ENCODE measurements at regions not wholly inside any gene's neighbourhood (a gene's known extent, or its start where the extent isn't known, plus 50 kb on each side); places are given as distances from the start of the nearest gene placed in this dataset.

DNA sequence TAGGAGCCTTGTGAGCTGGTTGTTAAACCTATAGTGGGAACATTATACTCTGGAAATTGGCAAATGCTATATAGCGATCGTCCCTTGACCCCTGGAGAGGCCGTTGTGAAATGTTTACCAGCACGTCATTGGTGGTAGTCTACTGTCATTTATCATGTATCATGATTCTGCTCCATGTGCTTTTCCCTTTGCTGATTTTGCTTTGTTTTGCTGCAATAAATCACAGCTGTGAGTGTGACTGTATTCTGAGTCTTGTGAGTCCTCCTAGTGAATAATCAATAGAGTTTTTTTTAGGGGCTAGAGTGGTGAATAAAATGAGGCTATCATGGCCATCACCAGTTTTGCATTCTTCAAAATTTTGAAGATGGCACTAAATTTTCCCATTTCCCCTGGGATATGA lies 189.1 kb downstream of the HRH4 start:
- Histone ChIP-seq H3K18ac (ENCODE audit: low read depth, low read length) (no peak overlapping the region), H4K20me1 (ENCODE audit: insufficient read depth, low read length) (no peaks in the 10 kb centered on the region), H3K4me3 (ENCODE audit: insufficient read depth, low read depth, low read length) (no peak overlapping the region), H2BK20ac (ENCODE audit: low read depth, low read length) (no peak overlapping the region), H3K4ac (ENCODE audit: low read depth, low read length) (no peak overlapping the region), H3K4me2 (ENCODE audit: low read depth, low read length) (no peak overlapping the region), H4K91ac (ENCODE audit: insufficient read depth, low read depth, low read length) (no peak overlapping the region), H2AK9ac (replicated peaks; ENCODE audit: low read depth, low read length, poor library complexity) (no peak overlapping the region), H3K4me1 (ENCODE audit: control insufficient read depth, insufficient read depth, low read length) (no peaks in the 10 kb centered on the region), H4K8ac (ENCODE audit: low read depth in 2 of 2, low read length in 2 of 2) (no peak overlapping the region), H3K9ac (ENCODE audit: low read depth, low read length) (no peak overlapping the region), H2AK5ac (ENCODE audit: low read depth, low read length) (no peak overlapping the region), H3K79me1 (ENCODE audit: low read depth in 1 of 2, low read length in 2 of 2) (no peaks in the 10 kb centered on the region), H2BK15ac (ENCODE audit: low read depth, low read length) (no peak overlapping the region), H3K27ac (ENCODE audit: insufficient read depth, low read length) (no peak overlapping the region), H3K56ac (ENCODE audit: extremely low read depth, insufficient read depth, low read length) (no peak overlapping the region), H2AFZ (replicated peaks; ENCODE audit: low read length, poor library complexity) (no peak overlapping the region), H3K36me3 (ENCODE audit: control insufficient read depth, insufficient read depth, low read length) (no peaks in the 10 kb centered on the region), H4K5ac (ENCODE audit: low read depth, low read length) (no peak overlapping the region), H2BK5ac (ENCODE audit: low read depth, low read length, poor library complexity, severe bottlenecking) (no peak overlapping the region), H3K23ac (ENCODE audit: low read depth, low read length) (no peak overlapping the region), H3K27me3 (ENCODE audit: control insufficient read depth, insufficient read depth, low read length) (no peaks in the 10 kb centered on the region), H3K9me1 (ENCODE audit: insufficient read depth, low read length) (no peaks in the 10 kb centered on the region), H3K14ac (replicated peaks; ENCODE audit: low read depth, low read length) (no peak overlapping the region), H2BK120ac (ENCODE audit: low read depth, low read length) (no peak overlapping the region), H3K9me3 (ENCODE audit: control insufficient read depth, insufficient read depth, low read length) (0 out of 2 replicates have a peak, but pooled peaks cover 4% of the 10 kb centered on the region)
- POLR2A ChIA-PET (ENCODE audit: unreplicated experiment): no interaction called here
- no CpG with 5 or more reads among the region's 4 CpGs for WGBS, 2 experiments (ENCODE audit: extremely low coverage in 2 of 2, insufficient read length in 1 of 2)
- intact Hi-C loops (cut with micrococcal nuclease) (no loop called here), dilution Hi-C loops (cut with HindIII; ENCODE audit: low sequenced_read_pairs, unreplicated experiment) (no loop called here), in situ Hi-C loops (cut with MboI; ENCODE audit: low sequenced_read_pairs) (no loop called here)
- CTCF ChIA-PET: no interaction called here
- ATAC-seq (ENCODE audit: low read depth) (no peak), DNase-seq (no peak)
- BruUV-seq (replicated peaks): no TSS peak
- TF ChIP-seq MAZ (IDR thresholded peaks at IDR 0.05; ENCODE audit: borderline replicate concordance, low read depth, low read length) (no peak), POLR2A (IDR thresholded peaks at IDR 0.05; ENCODE audit: low read depth, low read length) (no peak), NFE2L2 (IDR thresholded peaks at IDR 0.05; ENCODE audit: low read depth, low read length) (no peak), BHLHE40 (IDR thresholded peaks at IDR 0.05; ENCODE audit: low read depth, low read length) (no peak), CHD1 (IDR thresholded peaks at IDR 0.05; ENCODE audit: low read depth, low read length) (no peak), MXI1 (IDR thresholded peaks at IDR 0.05; ENCODE audit: borderline replicate concordance, low read depth, low read length) (no peak), RFX5 (IDR thresholded peaks at IDR 0.05; ENCODE audit: low read depth, low read length) (no peak), FOS (IDR thresholded peaks at IDR 0.05; ENCODE audit: low read depth, low read length) (no peak), SMC3 (IDR thresholded peaks at IDR 0.05; ENCODE audit: low read depth, low read length) (no peak), RCOR1 (IDR thresholded peaks at IDR 0.05; ENCODE audit: insufficient replicate concordance, low read length) (no peak), MAFK (IDR thresholded peaks at IDR 0.05; ENCODE audit: low read depth, low read length) (no peak), RAD21 (IDR thresholded peaks at IDR 0.05; ENCODE audit: low read length) (no peak), CEBPB (IDR thresholded peaks at IDR 0.05; ENCODE audit: low read depth, low read length) (no peak)
- TF ChIP-seq, protein P1, sequence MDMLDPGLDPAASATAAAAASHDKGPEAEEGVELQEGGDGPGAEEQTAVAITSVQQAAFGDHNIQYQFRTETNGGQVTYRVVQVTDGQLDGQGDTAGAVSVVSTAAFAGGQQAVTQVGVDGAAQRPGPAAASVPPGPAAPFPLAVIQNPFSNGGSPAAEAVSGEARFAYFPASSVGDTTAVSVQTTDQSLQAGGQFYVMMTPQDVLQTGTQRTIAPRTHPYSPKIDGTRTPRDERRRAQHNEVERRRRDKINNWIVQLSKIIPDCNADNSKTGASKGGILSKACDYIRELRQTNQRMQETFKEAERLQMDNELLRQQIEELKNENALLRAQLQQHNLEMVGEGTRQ (IDR thresholded peaks at IDR 0.05; ENCODE audit: low read depth, low read length): no peak
- TF ChIP-seq, protein P2, sequence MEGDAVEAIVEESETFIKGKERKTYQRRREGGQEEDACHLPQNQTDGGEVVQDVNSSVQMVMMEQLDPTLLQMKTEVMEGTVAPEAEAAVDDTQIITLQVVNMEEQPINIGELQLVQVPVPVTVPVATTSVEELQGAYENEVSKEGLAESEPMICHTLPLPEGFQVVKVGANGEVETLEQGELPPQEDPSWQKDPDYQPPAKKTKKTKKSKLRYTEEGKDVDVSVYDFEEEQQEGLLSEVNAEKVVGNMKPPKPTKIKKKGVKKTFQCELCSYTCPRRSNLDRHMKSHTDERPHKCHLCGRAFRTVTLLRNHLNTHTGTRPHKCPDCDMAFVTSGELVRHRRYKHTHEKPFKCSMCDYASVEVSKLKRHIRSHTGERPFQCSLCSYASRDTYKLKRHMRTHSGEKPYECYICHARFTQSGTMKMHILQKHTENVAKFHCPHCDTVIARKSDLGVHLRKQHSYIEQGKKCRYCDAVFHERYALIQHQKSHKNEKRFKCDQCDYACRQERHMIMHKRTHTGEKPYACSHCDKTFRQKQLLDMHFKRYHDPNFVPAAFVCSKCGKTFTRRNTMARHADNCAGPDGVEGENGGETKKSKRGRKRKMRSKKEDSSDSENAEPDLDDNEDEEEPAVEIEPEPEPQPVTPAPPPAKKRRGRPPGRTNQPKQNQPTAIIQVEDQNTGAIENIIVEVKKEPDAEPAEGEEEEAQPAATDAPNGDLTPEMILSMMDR (conservative IDR thresholded peaks at IDR 0.05; ENCODE audit: low read depth, low read length): no peak
- TF ChIP-seq, protein P3, sequence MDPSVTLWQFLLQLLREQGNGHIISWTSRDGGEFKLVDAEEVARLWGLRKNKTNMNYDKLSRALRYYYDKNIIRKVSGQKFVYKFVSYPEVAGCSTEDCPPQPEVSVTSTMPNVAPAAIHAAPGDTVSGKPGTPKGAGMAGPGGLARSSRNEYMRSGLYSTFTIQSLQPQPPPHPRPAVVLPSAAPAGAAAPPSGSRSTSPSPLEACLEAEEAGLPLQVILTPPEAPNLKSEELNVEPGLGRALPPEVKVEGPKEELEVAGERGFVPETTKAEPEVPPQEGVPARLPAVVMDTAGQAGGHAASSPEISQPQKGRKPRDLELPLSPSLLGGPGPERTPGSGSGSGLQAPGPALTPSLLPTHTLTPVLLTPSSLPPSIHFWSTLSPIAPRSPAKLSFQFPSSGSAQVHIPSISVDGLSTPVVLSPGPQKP (IDR thresholded peaks at IDR 0.05; ENCODE audit: borderline replicate concordance, low read depth, low read length): no peak
